ENCODE measurements at regions not wholly inside any gene's neighbourhood (a gene's known extent, or its start where the extent isn't known, plus 50 kb on each side); places are given as distances from the start of the nearest gene placed in this dataset.

DNA sequence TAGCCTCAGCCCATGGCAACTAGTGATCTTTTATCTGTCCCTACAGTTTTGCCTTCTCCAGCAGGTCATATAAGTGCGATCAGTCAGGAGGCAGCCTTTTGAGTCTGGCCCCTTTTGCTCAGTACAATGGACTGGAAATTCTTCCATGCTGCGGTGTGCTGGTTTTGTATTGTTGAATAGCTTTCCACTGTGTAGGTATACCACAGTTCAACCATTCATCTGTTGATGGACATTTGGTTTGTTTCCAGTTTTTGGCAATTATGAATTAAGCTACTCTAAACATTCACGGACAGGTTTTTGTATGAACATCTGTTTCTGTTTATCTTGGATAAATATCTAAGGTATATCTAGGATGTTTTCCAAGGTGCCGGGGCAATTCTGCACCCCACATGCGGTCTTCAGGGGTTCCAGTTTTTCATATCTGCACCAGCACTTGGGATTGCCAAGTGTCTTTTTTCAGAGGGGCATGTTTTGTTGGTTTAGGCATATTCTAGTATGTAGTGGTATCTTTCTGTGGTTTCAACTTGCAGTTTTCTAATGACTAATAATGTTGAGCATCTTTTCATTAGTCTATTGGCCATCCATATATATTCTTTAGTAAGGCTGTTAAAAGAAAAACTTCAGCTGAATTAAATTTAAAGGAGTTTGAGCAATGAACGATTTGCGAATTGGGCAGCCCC lies 141.0 kb downstream of the TFAP2C start:
- no peak for DNase-seq
- no peak overlapping the region for H3K27ac ChIP-seq
- intact Hi-C loops (cut with DNase I), result no loop called here
- H3K9me3 ChIP-seq, result no peaks in the 10 kb centered on the region
- no peaks in the 10 kb centered on the region for H3K36me3 ChIP-seq
- no peak overlapping the region for H3K4me3 ChIP-seq
- no peaks in the 10 kb centered on the region for H3K27me3 ChIP-seq (ENCODE audit: low read depth)
- no peak for TF ChIP-seq CTCF (IDR thresholded peaks at IDR 0.05)
- H3K4me1 ChIP-seq, result no peaks in the 10 kb centered on the region
- ATAC-seq, result no peak

DNA sequence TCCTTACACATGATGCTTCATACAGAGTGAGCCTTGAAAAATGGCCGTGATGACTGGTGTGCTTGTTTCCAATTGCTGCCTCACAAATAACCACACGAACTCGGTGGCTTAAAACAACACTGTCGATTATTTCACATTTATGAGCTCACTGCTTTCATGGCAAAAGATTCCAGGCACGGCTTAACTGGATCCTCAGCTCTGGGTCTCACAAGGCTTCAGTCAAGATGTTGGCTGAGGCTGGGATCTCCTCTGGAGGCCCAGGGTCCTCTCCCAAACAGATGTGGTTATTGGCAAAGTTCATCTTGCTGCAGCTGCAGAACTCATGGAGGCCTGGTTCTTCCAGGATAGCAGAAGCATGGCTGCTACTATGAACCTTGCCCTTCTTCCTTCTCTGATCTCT lies 144.6 kb downstream of the TFAP2C start:
- no peaks in the 10 kb centered on the region for H3K4me1 ChIP-seq
- H3K9me3 ChIP-seq, result no peaks in the 10 kb centered on the region
- peaks cover 2% of the 10 kb centered on the region for H3K27me3 ChIP-seq (ENCODE audit: low read depth)
- no peaks in the 10 kb centered on the region for H3K36me3 ChIP-seq
- H3K4me3 ChIP-seq, result no peak overlapping the region
- intact Hi-C loops (cut with DNase I), result no loop called here
- ATAC-seq (no peak), DNase-seq (no peak)
- TF ChIP-seq CTCF (IDR thresholded peaks at IDR 0.05), result no peak
- no peak overlapping the region for H3K27ac ChIP-seq

- DNase-seq (no peak), ATAC-seq (no peak)
- Histone ChIP-seq H3K27me3 (ENCODE audit: low read depth) (peaks cover 6% of the 10 kb centered on the region), H3K4me3 (no peak overlapping the region), H3K27ac (no peak overlapping the region), H3K36me3 (no peaks in the 10 kb centered on the region), H3K4me1 (no peaks in the 10 kb centered on the region), H3K9me3 (no peaks in the 10 kb centered on the region)
- TF ChIP-seq CTCF (IDR thresholded peaks at IDR 0.05), result no peak
- intact Hi-C loops (cut with DNase I), result no loop called here
Measured at GRCh38 chr20:56774873-56775272, 145.8 kb downstream of the TFAP2C start.

GRCh38 chr20:56776345-56776744 lies 147.2 kb downstream of the TFAP2C start:
- no peak for TF ChIP-seq CTCF (IDR thresholded peaks at IDR 0.05)
- intact Hi-C loops (cut with DNase I), result no loop called here
- no peak for ATAC-seq
- Histone ChIP-seq H3K4me3 (no peak overlapping the region), H3K27me3 (ENCODE audit: low read depth) (peaks cover 19% of the 10 kb centered on the region), H3K4me1 (no peaks in the 10 kb centered on the region), H3K9me3 (no peaks in the 10 kb centered on the region), H3K36me3 (no peaks in the 10 kb centered on the region), H3K27ac (no peak overlapping the region)
- DNase-seq, result no peak

DNA sequence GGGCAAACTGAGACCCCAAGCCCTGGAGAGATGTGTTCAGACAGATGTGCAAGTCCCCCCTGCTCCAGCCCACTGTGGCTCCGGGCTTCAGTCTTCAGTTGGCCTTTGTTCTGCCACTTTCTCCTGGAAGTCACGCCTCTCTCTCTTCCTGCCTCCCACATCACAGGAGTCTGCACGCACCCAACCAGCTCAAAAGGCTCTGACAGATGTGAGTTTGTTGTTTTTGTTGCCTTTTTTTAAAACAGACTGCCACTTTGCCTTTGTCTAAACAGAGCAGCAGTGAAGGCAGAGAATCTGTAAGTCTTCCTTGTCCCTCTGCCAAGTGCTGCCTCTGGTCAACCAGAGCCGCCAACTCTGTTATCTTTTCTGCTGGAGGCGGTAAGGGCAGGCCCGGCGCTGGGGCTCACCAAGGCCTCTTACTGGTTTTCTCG lies 149.7 kb downstream of the TFAP2C start:
- no peaks in the 10 kb centered on the region for H3K36me3 ChIP-seq
- H3K27me3 ChIP-seq (ENCODE audit: low read depth), result peaks cover 19% of the 10 kb centered on the region
- TF ChIP-seq CTCF (IDR thresholded peaks at IDR 0.05), result no peak
- H3K9me3 ChIP-seq, result no peaks in the 10 kb centered on the region
- H3K27ac ChIP-seq, result no peak overlapping the region
- H3K4me3 ChIP-seq, result no peak overlapping the region
- ATAC-seq, result no peak
- intact Hi-C loops (cut with DNase I), result no loop called here
- no peak for DNase-seq
- H3K4me1 ChIP-seq, result no peaks in the 10 kb centered on the region

Data from lower lobe of right lung (tissue), 2 donors.